ENCODE measurements at regions not wholly inside any gene's neighbourhood (a gene's known extent, or its start where the extent isn't known, plus 50 kb on each side); places are given as distances from the start of the nearest gene placed in this dataset.

GRCh38 chr6:29999416-29999815 lies 57.1 kb downstream of the HLA-A start:
- H3K36me3 Mint-ChIP-seq (ENCODE audit: low read depth): no peaks in the 10 kb centered on the region
- no peaks in the 10 kb centered on the region for H3K9me3 Mint-ChIP-seq

GRCh38 chr6:30000156-30000791 lies 57.9 kb downstream of the HLA-A start:
- Mint-ChIP-seq H3K4me3 (no peak overlapping the region), H3K27me3 (ENCODE audit: low read depth) (peaks cover 45% of the 10 kb centered on the region), H3K4me1 (ENCODE audit: low read depth) (no peaks in the 10 kb centered on the region)

More at GRCh38 chr6:29999416-29999815, 57.1 kb downstream of the HLA-A start:
- Mint-ChIP-seq H3K4me3 (no peak overlapping the region), H3K27ac (no peak overlapping the region), H3K27me3 (ENCODE audit: low read depth) (peaks cover 39% of the 10 kb centered on the region), H3K4me1 (ENCODE audit: low read depth) (no peaks in the 10 kb centered on the region)

GRCh38 chr6:30002871-30003270 lies 58.2 kb upstream of the POLR1H start:
- H3K27ac Mint-ChIP-seq: no peak overlapping the region
- H3K4me1 Mint-ChIP-seq (ENCODE audit: low read depth): peaks cover 10% of the 10 kb centered on the region
- peaks cover 2% of the 10 kb centered on the region for H3K36me3 Mint-ChIP-seq (ENCODE audit: low read depth)
- H3K9me3 Mint-ChIP-seq: no peaks in the 10 kb centered on the region
- H3K4me3 Mint-ChIP-seq: no peak overlapping the region
- H3K27me3 Mint-ChIP-seq (ENCODE audit: low read depth): peaks cover 56% of the 10 kb centered on the region

More at GRCh38 chr6:30000156-30000791, 57.9 kb downstream of the HLA-A start:
- Mint-ChIP-seq H3K27ac (no peak overlapping the region), H3K9me3 (no peaks in the 10 kb centered on the region), H3K36me3 (ENCODE audit: low read depth) (no peaks in the 10 kb centered on the region)

- H3K36me3 Mint-ChIP-seq (ENCODE audit: low read depth): peaks cover 4% of the 10 kb centered on the region
- peak overlapping the region; percentile 63 for H3K27ac Mint-ChIP-seq
- H3K4me3 Mint-ChIP-seq: peak overlapping the region; percentile 73
- H3K27me3 Mint-ChIP-seq (ENCODE audit: low read depth): peaks cover 52% of the 10 kb centered on the region
- no peaks in the 10 kb centered on the region for H3K9me3 Mint-ChIP-seq
- H3K4me1 Mint-ChIP-seq (ENCODE audit: low read depth): peaks cover 11% of the 10 kb centered on the region
These were observed 55.6 kb upstream of the POLR1H start for GRCh38 chr6:30005482-30005881.

GRCh38 chr6:30006170-30007131 lies 54.6 kb upstream of the POLR1H start:
- H3K36me3 Mint-ChIP-seq (ENCODE audit: low read depth): peaks cover 4% of the 10 kb centered on the region
- no peak overlapping the region for H3K27ac Mint-ChIP-seq
- peak overlapping the region; percentile 73 for H3K4me3 Mint-ChIP-seq
- peaks cover 14% of the 10 kb centered on the region for H3K4me1 Mint-ChIP-seq (ENCODE audit: low read depth)
- peaks cover 52% of the 10 kb centered on the region for H3K27me3 Mint-ChIP-seq (ENCODE audit: low read depth)
- no peaks in the 10 kb centered on the region for H3K9me3 Mint-ChIP-seq

GRCh38 chr6:30007132-30007764 lies 53.8 kb upstream of the POLR1H start:
- H3K4me3 Mint-ChIP-seq: peak overlapping the region; percentile 61
- peaks cover 14% of the 10 kb centered on the region for H3K4me1 Mint-ChIP-seq (ENCODE audit: low read depth)
- H3K9me3 Mint-ChIP-seq: no peaks in the 10 kb centered on the region
- H3K27ac Mint-ChIP-seq: peak overlapping the region; percentile 43
- H3K27me3 Mint-ChIP-seq (ENCODE audit: low read depth): peaks cover 52% of the 10 kb centered on the region
- peaks cover 4% of the 10 kb centered on the region for H3K36me3 Mint-ChIP-seq (ENCODE audit: low read depth)

GRCh38 chr6:30009113-30009512 lies 52.0 kb upstream of the POLR1H start:
- Mint-ChIP-seq H3K4me1 (ENCODE audit: low read depth) (peaks cover 14% of the 10 kb centered on the region), H3K4me3 (no peak overlapping the region), H3K27ac (no peak overlapping the region), H3K36me3 (ENCODE audit: low read depth) (peaks cover 4% of the 10 kb centered on the region), H3K27me3 (ENCODE audit: low read depth) (peaks cover 42% of the 10 kb centered on the region), H3K9me3 (no peaks in the 10 kb centered on the region)

Data from T-helper 1 cell treated with Interleukin-12 subunit alpha and Interleukin-12 subunit beta and Interleukin-4 antibody, amounts not matched to agents 30 μg/mL and 1 μg/mL, for 36 hours (primary cell).